Breast epithelium (tissue), 4 donors: ENCODE measurements at regions not wholly inside any gene's neighbourhood (a gene's known extent, or its start where the extent isn't known, plus 50 kb on each side); places are given as distances from the start of the nearest gene placed in this dataset.

Experiments
- DNase-seq, 2 donors: peaks; one replicate each; pipeline ENCODE4 v3.0.0-alpha.2; 2019; ENCODE audit warnings: low spot score in 2 of 2
- H3K27ac ChIP-seq, 2 donors: fragments of 200-600 bp; sonication (generic) in 1 of 2; one replicate each; pipeline ENCODE4 v1.5.1; 2016 to 2019; ENCODE audit warnings: mild to moderate bottlenecking in 1 of 2
- H3K27me3 ChIP-seq, 2 donors: fragments of 200-600 bp; sonication (generic) in 1 of 2; one replicate each; pipeline versions ENCODE4 v1.5.1 to v1.6.0; 2017 to 2019; ENCODE audit warnings: control low read depth in 1 of 2, mild to moderate bottlenecking in 1 of 2
- H3K36me3 ChIP-seq: fragments of 200-600 bp; one replicate; pipeline ENCODE4 v1.5.1; 2019
- H3K4me1 ChIP-seq, 2 donors: fragments of 200-600 bp; sonication (generic); one replicate each; pipeline ENCODE4 v1.5.1; 2016 to 2019; ENCODE audit warnings: control low read depth in 1 of 2
- H3K4me3 ChIP-seq, 3 donors: fragments of 200-600 bp; sonication (generic); 1 replicate in 2 of 3; 2 replicates in 1 of 3; pipeline ENCODE4 v1.5.1; 2016 to 2019; ENCODE audit warnings: mild to moderate bottlenecking in 3 of 3, moderate library complexity in 2 of 3
- H3K9me3 ChIP-seq, 2 donors: fragments of 200-600 bp; sonication (generic) in 1 of 2; one replicate each; pipeline ENCODE4 v1.5.1; 2016 to 2019; ENCODE audit warnings: control low read depth in 1 of 2
- POLR2A ChIP-seq: fragments of 450-650 bp; IDR thresholded peaks from one replicate; pipeline ENCODE4 v1.6.1; 2016; ENCODE audit warnings: antibody characterized with exemption, mild to moderate bottlenecking, moderate library complexity
- POLR2AphosphoS5 ChIP-seq, 3 donors: sonication (generic); formaldehyde crosslinking; IDR thresholded peaks; one replicate each; pipeline ENCODE4 v1.6.1; 2017; ENCODE audit warnings: antibody characterized with exemption in 3 of 3
- intact Hi-C: fragments of 100-400 bp; cut with DNase I; formaldehyde crosslinking; loops from one replicate; pipeline ENCODE4 v1.15.1; 2023; ENCODE audit warnings: low total_unique reads
- TF ChIP-seq, protein P1 (sequence below), 3 donors: fragments of 450-650 bp; IDR thresholded peaks; one replicate each; pipeline ENCODE4 v1.5.1; 2016 to 2017; ENCODE audit warnings: antibody characterized with exemption in 3 of 3, mild to moderate bottlenecking in 3 of 3, moderate library complexity in 3 of 3

DNA sequence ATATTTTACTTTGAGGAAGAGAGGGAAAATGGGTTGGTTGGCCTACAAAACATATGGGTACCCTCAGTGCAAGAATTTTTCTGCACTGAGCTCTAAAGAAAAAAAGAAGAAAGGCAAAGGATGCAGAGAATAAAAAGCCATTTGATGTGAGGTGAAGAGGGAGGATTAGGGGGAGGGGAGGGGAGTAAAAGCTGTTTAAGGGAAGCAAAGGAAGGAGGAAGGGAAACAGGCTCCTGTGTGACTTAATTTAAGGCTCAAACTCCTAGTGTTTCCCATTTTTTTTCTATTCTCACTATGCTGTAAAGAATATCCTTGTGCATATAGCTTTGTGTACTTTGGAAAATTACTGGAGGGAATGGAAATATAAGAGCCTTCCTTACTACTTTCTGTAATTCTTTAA lies 78.7 kb downstream of the NKX2-1 start:
- DNase-seq = no peak
- Histone ChIP-seq H3K4me3 (no peak overlapping the region), H3K36me3 (no peaks in the 10 kb centered on the region), H3K27ac (no peak overlapping the region), H3K4me1 (no peaks in the 10 kb centered on the region), H3K27me3 (peaks cover 0 to 24% of the 10 kb centered on the region in 2 donors), H3K9me3 (no peaks in the 10 kb centered on the region)
- intact Hi-C loops = no loop called here
- TF ChIP-seq POLR2AphosphoS5 (IDR thresholded peaks at IDR 0.05) (no peak), POLR2A (no peak)
- TF ChIP-seq, protein P1, sequence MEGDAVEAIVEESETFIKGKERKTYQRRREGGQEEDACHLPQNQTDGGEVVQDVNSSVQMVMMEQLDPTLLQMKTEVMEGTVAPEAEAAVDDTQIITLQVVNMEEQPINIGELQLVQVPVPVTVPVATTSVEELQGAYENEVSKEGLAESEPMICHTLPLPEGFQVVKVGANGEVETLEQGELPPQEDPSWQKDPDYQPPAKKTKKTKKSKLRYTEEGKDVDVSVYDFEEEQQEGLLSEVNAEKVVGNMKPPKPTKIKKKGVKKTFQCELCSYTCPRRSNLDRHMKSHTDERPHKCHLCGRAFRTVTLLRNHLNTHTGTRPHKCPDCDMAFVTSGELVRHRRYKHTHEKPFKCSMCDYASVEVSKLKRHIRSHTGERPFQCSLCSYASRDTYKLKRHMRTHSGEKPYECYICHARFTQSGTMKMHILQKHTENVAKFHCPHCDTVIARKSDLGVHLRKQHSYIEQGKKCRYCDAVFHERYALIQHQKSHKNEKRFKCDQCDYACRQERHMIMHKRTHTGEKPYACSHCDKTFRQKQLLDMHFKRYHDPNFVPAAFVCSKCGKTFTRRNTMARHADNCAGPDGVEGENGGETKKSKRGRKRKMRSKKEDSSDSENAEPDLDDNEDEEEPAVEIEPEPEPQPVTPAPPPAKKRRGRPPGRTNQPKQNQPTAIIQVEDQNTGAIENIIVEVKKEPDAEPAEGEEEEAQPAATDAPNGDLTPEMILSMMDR (IDR thresholded peaks at IDR 0.05) = no peak

DNA sequence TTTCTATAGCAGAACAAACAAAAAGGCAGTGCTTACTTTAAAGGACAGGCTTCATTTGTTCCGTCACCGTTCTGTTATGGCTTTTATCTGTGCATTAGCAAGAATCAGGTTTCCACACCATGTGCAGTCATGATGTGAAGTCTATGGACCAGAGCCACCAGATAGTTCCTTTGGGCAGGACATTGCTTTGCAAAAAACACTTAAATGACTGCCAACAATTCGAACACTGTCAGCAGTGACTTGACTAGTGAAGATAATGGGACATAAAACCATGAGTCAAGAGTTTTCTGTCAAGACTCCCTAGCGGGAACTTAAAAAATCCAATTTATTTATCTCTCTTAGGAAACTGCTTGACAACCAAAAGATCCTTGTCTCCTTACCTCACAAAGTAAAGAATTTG lies 80.3 kb downstream of the NKX2-1 start:
- intact Hi-C loops = no loop called here
- DNase-seq = no peak
- Histone ChIP-seq H3K9me3 (no peaks in the 10 kb centered on the region), H3K27me3 (peaks cover 0 to 24% of the 10 kb centered on the region in 2 donors), H3K4me1 (no peaks in the 10 kb centered on the region), H3K4me3 (no peak overlapping the region), H3K36me3 (no peaks in the 10 kb centered on the region), H3K27ac (no peak overlapping the region)
- TF ChIP-seq, protein P1 (IDR thresholded peaks at IDR 0.05) = no peak
- TF ChIP-seq POLR2AphosphoS5 (IDR thresholded peaks at IDR 0.05) = no peak

DNA sequence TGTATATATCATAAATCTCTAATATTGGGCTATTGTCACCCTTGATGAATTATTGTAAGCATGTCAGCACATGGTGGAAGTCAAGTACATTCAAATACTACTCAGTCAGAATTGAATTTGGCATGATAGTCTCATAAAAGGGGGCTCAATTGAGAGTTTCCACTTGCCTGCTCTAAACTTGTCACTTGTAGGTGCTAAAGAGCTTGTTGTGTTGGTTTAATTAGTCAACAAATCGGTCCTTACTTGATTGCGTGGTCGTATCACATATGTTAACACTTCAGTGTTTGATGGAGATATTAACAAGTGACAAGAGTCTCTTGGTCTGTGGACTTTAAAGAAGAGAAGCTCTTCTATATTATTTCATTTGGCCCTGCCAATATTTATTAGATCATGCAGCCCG lies 81.1 kb downstream of the NKX2-1 start:
- no peaks in the 10 kb centered on the region for H3K4me1 ChIP-seq
- no peak overlapping the region for H3K4me3 ChIP-seq
- no peaks in the 10 kb centered on the region for H3K36me3 ChIP-seq
- no peak overlapping the region for H3K27ac ChIP-seq
- intact Hi-C loops = no loop called here
- no peaks in the 10 kb centered on the region for H3K9me3 ChIP-seq
- TF ChIP-seq, protein P1 (IDR thresholded peaks at IDR 0.05) = no peak
- H3K27me3 ChIP-seq = peaks cover 0 to 21% of the 10 kb centered on the region in 2 donors
- no peak for DNase-seq

DNA sequence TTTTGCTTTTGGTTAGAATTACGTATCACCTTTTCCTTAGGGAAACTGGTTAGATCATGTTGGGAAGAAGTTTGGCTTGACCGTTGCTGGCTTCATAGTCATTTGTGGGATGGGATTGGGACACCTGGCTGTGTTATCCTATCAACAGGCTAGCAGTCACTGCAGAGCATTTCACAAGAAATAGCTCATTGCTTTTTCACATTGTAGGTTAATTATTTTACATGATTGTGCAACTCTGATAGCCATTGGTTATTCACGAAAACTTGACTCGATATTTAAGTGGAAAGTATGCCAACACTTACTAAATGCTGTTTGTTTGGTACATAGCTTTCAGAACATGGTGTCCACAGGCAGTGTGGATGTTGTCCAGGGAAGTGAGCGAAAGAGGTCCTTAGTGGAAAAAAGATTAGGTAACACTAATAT lies 89.4 kb downstream of the NKX2-1 start:
- TF ChIP-seq POLR2A (no peak), POLR2AphosphoS5 (IDR thresholded peaks at IDR 0.05) (no peak)
- TF ChIP-seq, protein P1 (IDR thresholded peaks at IDR 0.05) = no peak
- no peak overlapping the region for H3K27ac ChIP-seq
- intact Hi-C loops = no loop called here

DNA sequence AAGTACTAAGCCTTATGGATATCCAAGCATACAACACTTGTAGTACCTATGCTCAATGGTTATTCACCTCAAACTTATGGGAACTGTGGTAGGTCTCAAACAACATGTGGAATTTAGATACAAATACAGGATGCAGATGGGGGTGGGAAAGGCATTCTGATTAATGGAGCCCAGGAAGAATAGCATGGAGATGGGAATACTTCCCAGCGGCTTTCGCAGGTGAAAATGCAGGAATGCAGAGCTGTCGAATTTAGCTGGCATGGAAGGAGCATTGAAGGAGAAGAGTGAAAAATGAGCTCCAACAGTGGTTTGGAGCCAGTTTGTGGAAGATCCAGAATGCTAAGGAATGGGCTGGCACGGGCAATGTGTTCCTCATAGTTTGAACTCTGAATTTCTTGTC lies 89.9 kb downstream of the NKX2-1 start:
- no peak overlapping the region for H3K27ac ChIP-seq
- no peak for DNase-seq
- intact Hi-C loops = no loop called here
- H3K4me1 ChIP-seq = no peaks in the 10 kb centered on the region
- no peaks in the 10 kb centered on the region for H3K36me3 ChIP-seq
- H3K9me3 ChIP-seq = no peaks in the 10 kb centered on the region
- H3K4me3 ChIP-seq = no peak overlapping the region
- no peaks in the 10 kb centered on the region for H3K27me3 ChIP-seq
- no peak for TF ChIP-seq POLR2AphosphoS5 (IDR thresholded peaks at IDR 0.05)
- TF ChIP-seq, protein P1 (IDR thresholded peaks at IDR 0.05) = no peak
- TF ChIP-seq POLR2A = no peak

More for the DNA sequence above, 89.4 kb downstream of the NKX2-1 start:
- no peaks in the 10 kb centered on the region for H3K4me1 ChIP-seq
- no peak for DNase-seq
- H3K36me3 ChIP-seq = no peaks in the 10 kb centered on the region
- no peaks in the 10 kb centered on the region for H3K27me3 ChIP-seq
- H3K9me3 ChIP-seq = no peaks in the 10 kb centered on the region
- no peak overlapping the region for H3K4me3 ChIP-seq
